ENCODE measurements at regions not wholly inside any gene's neighbourhood (a gene's known extent, or its start where the extent isn't known, plus 50 kb on each side); places are given as distances from the start of the nearest gene placed in this dataset.
A peak's percentile ranks its signal among the peaks of the same experiment; 100 is the strongest.
"Not testable (repeated sequence)": the region's sequence is repeated elsewhere in the genome, so short reads cannot be mapped to it uniquely, and the experiment has no call there.

GRCh38 chrX:63258144-63258543 is 93.0 kb downstream of the SPIN4 start:
- no peak for DNase-seq (ENCODE audit: insufficient read length, low spot score, missing footprints)
- no peaks in the 10 kb centered on the region for H3K27me3 ChIP-seq (ENCODE audit: insufficient read depth, low read length)

GRCh38 chrX:63250253-63250868 is 100.8 kb downstream of the SPIN4 start:
- no peak overlapping the region for H3K4me3 ChIP-seq (ENCODE audit: insufficient read depth, low read length)
- no peaks in the 10 kb centered on the region for H3K36me3 ChIP-seq (ENCODE audit: insufficient read depth, low read length)
- H2AFZ ChIP-seq (ENCODE audit: low read length) = no peak overlapping the region
- TF ChIP-seq CTCF (IDR thresholded peaks at IDR 0.05; ENCODE audit: extremely low read depth, low read depth, low read length) = peak; percentile 81
- no peak overlapping the region for H3K4me2 ChIP-seq (ENCODE audit: insufficient read depth, low read length)
- H3K9me3 ChIP-seq (ENCODE audit: low read depth, low read length) = no peaks in the 10 kb centered on the region
- H3K27me3 ChIP-seq (ENCODE audit: insufficient read depth, low read length) = no peaks in the 10 kb centered on the region
- DNase-seq (ENCODE audit: insufficient read length, low spot score, missing footprints) = no peak
- H3K79me2 ChIP-seq (ENCODE audit: insufficient read depth, low read length) = no peaks in the 10 kb centered on the region
- H3K27ac ChIP-seq (ENCODE audit: low read depth, low read length) = no peak overlapping the region
- peaks cover 3% of the 10 kb centered on the region for H3K4me1 ChIP-seq (ENCODE audit: insufficient read depth, low read length)
- no peaks in the 10 kb centered on the region for H4K20me1 ChIP-seq (ENCODE audit: insufficient read depth, low read length)

More at GRCh38 chrX:63258144-63258543, 93.0 kb downstream of the SPIN4 start:
- Histone ChIP-seq H2AFZ (ENCODE audit: low read length) (no peak overlapping the region), H3K27ac (ENCODE audit: low read depth, low read length) (no peak overlapping the region), H3K79me2 (ENCODE audit: insufficient read depth, low read length) (no peaks in the 10 kb centered on the region), H3K4me1 (ENCODE audit: insufficient read depth, low read length) (peaks cover 2% of the 10 kb centered on the region), H3K4me3 (ENCODE audit: insufficient read depth, low read length) (no peak overlapping the region), H3K36me3 (ENCODE audit: insufficient read depth, low read length) (no peaks in the 10 kb centered on the region), H3K9me3 (ENCODE audit: low read depth, low read length) (no peaks in the 10 kb centered on the region), H3K4me2 (ENCODE audit: insufficient read depth, low read length) (no peak overlapping the region), H4K20me1 (ENCODE audit: insufficient read depth, low read length) (no peaks in the 10 kb centered on the region)
- TF ChIP-seq CTCF (IDR thresholded peaks at IDR 0.05; ENCODE audit: extremely low read depth, low read depth, low read length) = no peak

GRCh38 chrX:63242689-63243088 is 108.4 kb downstream of the SPIN4 start:
- not testable (repeated sequence) for H3K4me2 ChIP-seq (ENCODE audit: insufficient read depth, low read length); H3K9me3 ChIP-seq (ENCODE audit: low read depth, low read length); H2AFZ ChIP-seq (ENCODE audit: low read length); H3K4me1 ChIP-seq (ENCODE audit: insufficient read depth, low read length); H3K4me3 ChIP-seq (ENCODE audit: insufficient read depth, low read length); H3K36me3 ChIP-seq (ENCODE audit: insufficient read depth, low read length); H3K27ac ChIP-seq (ENCODE audit: low read depth, low read length); DNase-seq (ENCODE audit: insufficient read length, low spot score, missing footprints); H3K79me2 ChIP-seq (ENCODE audit: insufficient read depth, low read length); H4K20me1 ChIP-seq (ENCODE audit: insufficient read depth, low read length); H3K27me3 ChIP-seq (ENCODE audit: insufficient read depth, low read length)

- not testable (repeated sequence) for H4K20me1 ChIP-seq (ENCODE audit: insufficient read depth, low read length); H3K9me3 ChIP-seq (ENCODE audit: low read depth, low read length); H3K4me3 ChIP-seq (ENCODE audit: insufficient read depth, low read length); H3K27me3 ChIP-seq (ENCODE audit: insufficient read depth, low read length); DNase-seq (ENCODE audit: insufficient read length, low spot score, missing footprints); H2AFZ ChIP-seq (ENCODE audit: low read length); H3K36me3 ChIP-seq (ENCODE audit: insufficient read depth, low read length); H3K27ac ChIP-seq (ENCODE audit: low read depth, low read length); H3K4me1 ChIP-seq (ENCODE audit: insufficient read depth, low read length); H3K4me2 ChIP-seq (ENCODE audit: insufficient read depth, low read length); H3K79me2 ChIP-seq (ENCODE audit: insufficient read depth, low read length)
These were observed 115.2 kb downstream of the SPIN4 start for GRCh38 chrX:63235963-63236362.

GRCh38 chrX:63233013-63233412 is 118.1 kb downstream of the SPIN4 start:
- not testable (repeated sequence) for DNase-seq (ENCODE audit: insufficient read length, low spot score, missing footprints); H3K4me3 ChIP-seq (ENCODE audit: insufficient read depth, low read length); H3K27ac ChIP-seq (ENCODE audit: low read depth, low read length); H3K27me3 ChIP-seq (ENCODE audit: insufficient read depth, low read length); H3K9me3 ChIP-seq (ENCODE audit: low read depth, low read length); H3K36me3 ChIP-seq (ENCODE audit: insufficient read depth, low read length); H2AFZ ChIP-seq (ENCODE audit: low read length); H4K20me1 ChIP-seq (ENCODE audit: insufficient read depth, low read length); H3K79me2 ChIP-seq (ENCODE audit: insufficient read depth, low read length); H3K4me2 ChIP-seq (ENCODE audit: insufficient read depth, low read length); H3K4me1 ChIP-seq (ENCODE audit: insufficient read depth, low read length)

GRCh38 chrX:63218202-63218601 is 132.9 kb downstream of the SPIN4 start:
- not testable (repeated sequence) for H3K9me3 ChIP-seq (ENCODE audit: low read depth, low read length); H2AFZ ChIP-seq (ENCODE audit: low read length); H3K27ac ChIP-seq (ENCODE audit: low read depth, low read length); H3K4me2 ChIP-seq (ENCODE audit: insufficient read depth, low read length); DNase-seq (ENCODE audit: insufficient read length, low spot score, missing footprints); H3K4me1 ChIP-seq (ENCODE audit: insufficient read depth, low read length); H3K36me3 ChIP-seq (ENCODE audit: insufficient read depth, low read length); H3K27me3 ChIP-seq (ENCODE audit: insufficient read depth, low read length); H4K20me1 ChIP-seq (ENCODE audit: insufficient read depth, low read length); H3K79me2 ChIP-seq (ENCODE audit: insufficient read depth, low read length); H3K4me3 ChIP-seq (ENCODE audit: insufficient read depth, low read length)

GRCh38 chrX:63217549-63217948 is 133.6 kb downstream of the SPIN4 start:
- H2AFZ ChIP-seq (ENCODE audit: low read length); H3K4me3 ChIP-seq (ENCODE audit: insufficient read depth, low read length); H3K36me3 ChIP-seq (ENCODE audit: insufficient read depth, low read length); H3K27ac ChIP-seq (ENCODE audit: low read depth, low read length); H3K4me2 ChIP-seq (ENCODE audit: insufficient read depth, low read length); H3K79me2 ChIP-seq (ENCODE audit: insufficient read depth, low read length); H3K9me3 ChIP-seq (ENCODE audit: low read depth, low read length); H4K20me1 ChIP-seq (ENCODE audit: insufficient read depth, low read length); H3K4me1 ChIP-seq (ENCODE audit: insufficient read depth, low read length); H3K27me3 ChIP-seq (ENCODE audit: insufficient read depth, low read length); DNase-seq (ENCODE audit: insufficient read length, low spot score, missing footprints): not testable (repeated sequence)

- not testable (repeated sequence) for H3K4me3 ChIP-seq (ENCODE audit: insufficient read depth, low read length); H3K27ac ChIP-seq (ENCODE audit: low read depth, low read length); H3K79me2 ChIP-seq (ENCODE audit: insufficient read depth, low read length); H3K4me1 ChIP-seq (ENCODE audit: insufficient read depth, low read length); H2AFZ ChIP-seq (ENCODE audit: low read length); H3K9me3 ChIP-seq (ENCODE audit: low read depth, low read length); H3K4me2 ChIP-seq (ENCODE audit: insufficient read depth, low read length); H3K27me3 ChIP-seq (ENCODE audit: insufficient read depth, low read length); DNase-seq (ENCODE audit: insufficient read length, low spot score, missing footprints); H3K36me3 ChIP-seq (ENCODE audit: insufficient read depth, low read length); H4K20me1 ChIP-seq (ENCODE audit: insufficient read depth, low read length)
These were observed 141.5 kb downstream of the SPIN4 start for GRCh38 chrX:63209645-63210044.

Data from osteoblast (primary cell).